H9 (cell line): ENCODE measurements at regions not wholly inside any gene's neighbourhood (a gene's known extent, or its start where the extent isn't known, plus 50 kb on each side); places are given as distances from the start of the nearest gene placed in this dataset.

ENCODE experiments used
- DNase-seq: peaks from one replicate; pipeline ENCODE4 v3.0.0-alpha.2; 2017
- H2AFZ ChIP-seq: one replicate; pipeline ENCODE4 v1.6.1; 2013; ENCODE audit warnings: mild to moderate bottlenecking, low read length, control low read depth, moderate library complexity
- H2AK5ac ChIP-seq: 2 replicates; pipeline ENCODE4 v1.6.1; 2013; ENCODE audit warnings: low read length, control low read depth, mixed read lengths; ENCODE audit not compliant: insufficient read length
- H2BK120ac ChIP-seq: one replicate; pipeline ENCODE4 v1.6.1; 2013; ENCODE audit warnings: low read depth, mild to moderate bottlenecking, low read length, control low read depth, inconsistent platforms; ENCODE audit not compliant: poor library complexity, severe bottlenecking
- H2BK12ac ChIP-seq: 2 replicates; pipeline ENCODE4 v1.6.1; 2013; ENCODE audit warnings: low read length, control low read depth, mixed read lengths, low read depth; ENCODE audit not compliant: insufficient read length
- H2BK15ac ChIP-seq: 2 replicates; pipeline ENCODE4 v1.6.1; 2013; ENCODE audit warnings: low read depth, low read length, control low read depth
- H2BK20ac ChIP-seq: one replicate; pipeline ENCODE4 v1.6.1; 2013; ENCODE audit warnings: low read depth, mild to moderate bottlenecking, low read length, control low read depth, inconsistent platforms; ENCODE audit not compliant: poor library complexity, severe bottlenecking
- H2BK5ac ChIP-seq: 2 replicates; pipeline ENCODE4 v1.6.1; 2013; ENCODE audit warnings: low read length, control low read depth, mixed read lengths; ENCODE audit not compliant: insufficient read length
- H3K14ac ChIP-seq: 2 replicates; pipeline ENCODE4 v1.6.1; 2013; ENCODE audit warnings: low read length, control low read depth; ENCODE audit not compliant: insufficient read depth
- H3K18ac ChIP-seq: 2 replicates; pipeline ENCODE4 v1.6.1; 2013; ENCODE audit warnings: low read depth, mild to moderate bottlenecking, mixed read lengths, low read length, control low read depth; ENCODE audit not compliant: insufficient read length
- H3K23ac ChIP-seq: 2 replicates; pipeline ENCODE4 v1.6.1; 2013; ENCODE audit warnings: low read length, control low read depth, mixed read lengths, low read depth; ENCODE audit not compliant: insufficient read length
- H3K23me2 ChIP-seq: 2 replicates; pipeline ENCODE4 v1.6.1; 2013; ENCODE audit warnings: low read depth, mild to moderate bottlenecking, mixed read lengths, low read length, control low read depth; ENCODE audit not compliant: insufficient read length, poor library complexity, severe bottlenecking
- H3K27ac ChIP-seq: 2 replicates; pipeline ENCODE4 v1.5.1; 2013; ENCODE audit warnings: low read length, control low read depth, mixed read lengths, low read depth; ENCODE audit not compliant: insufficient read length
- H3K27me3 ChIP-seq: 2 replicates; pipeline ENCODE4 v1.6.1; 2013; ENCODE audit warnings: low read length, control low read depth, inconsistent platforms; ENCODE audit not compliant: insufficient read depth
- H3K4ac ChIP-seq: 2 replicates; pipeline ENCODE4 v1.6.1; 2013; ENCODE audit warnings: low read depth, mild to moderate bottlenecking, control low read depth, inconsistent platforms, low read length, moderate library complexity
- H3K4me1 ChIP-seq: 2 replicates; pipeline ENCODE4 v1.6.1; 2013; ENCODE audit warnings: low read length, control low read depth, inconsistent platforms; ENCODE audit not compliant: insufficient read depth
- H3K4me2 ChIP-seq: 2 replicates; pipeline ENCODE4 v1.6.1; 2013; ENCODE audit warnings: low read length, control low read depth, mixed read lengths; ENCODE audit not compliant: insufficient read length, insufficient read depth
- H3K56ac ChIP-seq: 2 replicates; pipeline ENCODE4 v1.6.1; 2013; ENCODE audit warnings: low read depth, mild to moderate bottlenecking, mixed read lengths, low read length, control low read depth; ENCODE audit not compliant: insufficient read length
- H3K79me1 ChIP-seq: 2 replicates; pipeline ENCODE4 v1.6.1; 2013; ENCODE audit warnings: low read depth, mild to moderate bottlenecking, moderate library complexity, low read length, control low read depth, inconsistent platforms; ENCODE audit not compliant: insufficient read depth, poor library complexity, severe bottlenecking
- H3K79me2 ChIP-seq: 2 replicates; pipeline ENCODE4 v1.6.1; 2013; ENCODE audit warnings: low read length, control low read depth, inconsistent platforms; ENCODE audit not compliant: insufficient read depth
- H3K9ac ChIP-seq: 2 replicates; pipeline ENCODE4 v1.6.1; 2013; ENCODE audit warnings: low read length, control low read depth, mixed read lengths; ENCODE audit not compliant: insufficient read length; ENCODE audit errors: extremely low read depth
- H3K9me3 ChIP-seq: one replicate; pipeline ENCODE4 v1.6.1; 2013; ENCODE audit warnings: low read depth, low read length, inconsistent platforms; ENCODE audit not compliant: control insufficient read depth
- H3T11ph ChIP-seq: one replicate; pipeline ENCODE4 v1.6.1; 2013; ENCODE audit warnings: mild to moderate bottlenecking, low read length, control low read depth, inconsistent platforms
- H4K20me1 ChIP-seq: one replicate; pipeline ENCODE4 v1.6.1; 2013; ENCODE audit not compliant: control insufficient read depth, insufficient read length, insufficient read depth
- H4K5ac ChIP-seq: 2 replicates; pipeline ENCODE4 v1.6.1; 2013; ENCODE audit warnings: low read depth, mild to moderate bottlenecking, mixed read lengths, low read length, control low read depth; ENCODE audit not compliant: insufficient read length
- H4K8ac ChIP-seq: replicated peaks from 2 replicates; pipeline ENCODE4 v1.6.1; 2013; ENCODE audit warnings: low read length, control low read depth, mixed read lengths, low read depth; ENCODE audit not compliant: insufficient read length
- H4K91ac ChIP-seq: 2 replicates; pipeline ENCODE4 v1.6.1; 2013; ENCODE audit warnings: low read depth, mild to moderate bottlenecking, moderate library complexity, mixed read lengths, low read length, control low read depth; ENCODE audit not compliant: insufficient read length
- H3K27ac Mint-ChIP-seq, 3 experiments: 2 replicates in 2 of 3; 3 replicates in 1 of 3; pipeline ENCODE4 v1.8.0; 2020 to 2021; ENCODE audit warnings: mixed read lengths in 3 of 3, mild to moderate bottlenecking in 1 of 3, moderate library complexity in 1 of 3
- H3K27me3 Mint-ChIP-seq: 2 replicates; pipeline ENCODE4 v1.8.0; 2021; ENCODE audit warnings: low read depth, mild to moderate bottlenecking, moderate library complexity, mixed read lengths
- H3K36me3 Mint-ChIP-seq, 3 experiments: 2 replicates in 2 of 3; 3 replicates in 1 of 3; pipeline ENCODE4 v1.8.0; 2020 to 2021; ENCODE audit warnings: low read depth in 3 of 3, mixed read lengths in 3 of 3; ENCODE audit not compliant: insufficient read depth in 1 of 3
- H3K4me1 Mint-ChIP-seq, 2 experiments: 2 replicates each; pipeline ENCODE4 v1.8.0; 2020; ENCODE audit warnings: mixed read lengths in 2 of 2
- H3K4me3 Mint-ChIP-seq, 2 experiments: 2 replicates in 1 of 2; 3 replicates in 1 of 2; pipeline ENCODE4 v1.8.0; 2020 to 2021; ENCODE audit warnings: mild to moderate bottlenecking in 2 of 2, mixed read lengths in 2 of 2, moderate library complexity in 1 of 2
- H3K9me3 Mint-ChIP-seq, 2 experiments: 2 replicates in 1 of 2; 3 replicates in 1 of 2; pipeline ENCODE4 v1.8.0; 2020; ENCODE audit warnings: mild to moderate bottlenecking in 2 of 2, mixed read lengths in 2 of 2, moderate library complexity in 1 of 2
- CTCF ChIP-seq: fragments of 200-600 bp; sonication (generic); conservative IDR thresholded peaks from 3 replicates; pipeline ENCODE4 v1.8.0; 2021; ENCODE audit warnings: antibody characterized with exemption, mild to moderate bottlenecking
- WGBS: extraction: QIAGEN DNeasy Blood & Tissue Kit; methylation state at CpG from one replicate; pipeline ENCODE4 v1.1.7; 2013; ENCODE audit warnings: missing lambda C conversion rate, low lambda C conversion rate, mixed read lengths; ENCODE audit not compliant: insufficient read length; ENCODE audit errors: extremely low coverage; 5-methylcytosine and 5-hydroxymethylcytosine counted together

- Mint-ChIP-seq H3K27ac (no peak overlapping the region), H3K9me3 (no peaks in the 10 kb centered on the region), H3K36me3 (no peaks in the 10 kb centered on the region), H3K4me1 (peaks cover 4% of the 10 kb centered on the region in 2 experiments; a peak in 2 of 4 replicates), H3K27me3 (peaks cover 2% of the 10 kb centered on the region; the same call in 1 of the 2 replicates), H3K4me3 (no peak overlapping the region)
- no peaks in the 10 kb centered on the region for H3K27me3 ChIP-seq
- no peak overlapping the region for H3K14ac ChIP-seq
- no peaks in the 10 kb centered on the region for H3K4me1 ChIP-seq
- no peak overlapping the region for H3K4me2 ChIP-seq
- no peak overlapping the region for H2BK15ac ChIP-seq
- WGBS: no CpG with 5 or more reads among the region's 3 CpGs
- no peaks in the 10 kb centered on the region for H4K20me1 ChIP-seq
- no peaks in the 10 kb centered on the region for H3K9me3 ChIP-seq
- no peak overlapping the region for H3K9ac ChIP-seq
- H2AK5ac ChIP-seq: no peak overlapping the region
- no peaks in the 10 kb centered on the region for H3K79me2 ChIP-seq
- H3K79me1 ChIP-seq: no peaks in the 10 kb centered on the region
- no peaks in the 10 kb centered on the region for H3K23me2 ChIP-seq
- no peak overlapping the region for H3K56ac ChIP-seq
- no peak overlapping the region for H3T11ph ChIP-seq
- TF ChIP-seq CTCF: no peak
- no peak overlapping the region for H2BK12ac ChIP-seq
- H4K91ac ChIP-seq: no peak overlapping the region
- H3K18ac ChIP-seq: no peak overlapping the region
- no peak overlapping the region for H3K4ac ChIP-seq
- no peak overlapping the region for H2AFZ ChIP-seq
- no peak overlapping the region for H2BK120ac ChIP-seq
- H4K5ac ChIP-seq: no peak overlapping the region
- no peak overlapping the region for H4K8ac ChIP-seq
- DNase-seq: no peak
- H2BK20ac ChIP-seq: no peak overlapping the region
- H2BK5ac ChIP-seq: no peak overlapping the region
- no peak overlapping the region for H3K23ac ChIP-seq
- H3K27ac ChIP-seq: no peak overlapping the region
These were observed 200.5 kb downstream of the PCDH20 start for GRCh38 chr13:61215116-61215515.
